A549 (cell line): ENCODE measurements at regions not wholly inside any gene's neighbourhood (a gene's known extent, or its start where the extent isn't known, plus 50 kb on each side); places are given as distances from the start of the nearest gene placed in this dataset.

ENCODE experiments used
- CHD4 ChIP-seq: fragments of 200-600 bp; sonication (generic); IDR thresholded peaks from 2 replicates; pipeline ENCODE4 v1.6.1; 2016; ENCODE audit warnings: antibody characterized with exemption, mild to moderate bottlenecking, borderline replicate concordance
- EHMT2 ChIP-seq: fragments of 200-600 bp; sonication (generic); IDR thresholded peaks from 2 replicates; pipeline ENCODE4 v1.6.1; 2016; ENCODE audit warnings: antibody characterized with exemption, low read depth, mild to moderate bottlenecking, moderate library complexity
- JUNB ChIP-seq: fragments of >200 bp; sonication (Bioruptor Twin); formaldehyde crosslinking; IDR thresholded peaks from 2 replicates; pipeline ENCODE4 v1.6.1; 2016
- MAX ChIP-seq: IDR thresholded peaks from 2 replicates; pipeline ENCODE4 v1.6.1; 2012
- NFE2L2 ChIP-seq: fragments of 150-350 bp; conservative IDR thresholded peaks from 2 replicates; pipeline ENCODE4 v1.6.1; 2014; ENCODE audit warnings: low read length
- NR3C1 ChIP-seq: fragments of >200 bp; sonication (Bioruptor Twin); formaldehyde crosslinking; IDR thresholded peaks from 3 replicates; pipeline ENCODE4 v1.6.1; 2017
- POLR2A ChIP-seq: IDR thresholded peaks from 2 replicates; pipeline ENCODE4 v1.6.1; 2012; ENCODE audit warnings: mild to moderate bottlenecking, low read length
- USF2 ChIP-seq: fragments of 450-650 bp; IDR thresholded peaks from 2 replicates; pipeline ENCODE4 v1.6.1; 2014; ENCODE audit warnings: antibody characterized with exemption
- TF ChIP-seq, protein P1 (sequence below): fragments of >200 bp; sonication (Bioruptor Twin); formaldehyde crosslinking; IDR thresholded peaks from 3 replicates; pipeline ENCODE4 v1.5.1; 2016

DNA sequence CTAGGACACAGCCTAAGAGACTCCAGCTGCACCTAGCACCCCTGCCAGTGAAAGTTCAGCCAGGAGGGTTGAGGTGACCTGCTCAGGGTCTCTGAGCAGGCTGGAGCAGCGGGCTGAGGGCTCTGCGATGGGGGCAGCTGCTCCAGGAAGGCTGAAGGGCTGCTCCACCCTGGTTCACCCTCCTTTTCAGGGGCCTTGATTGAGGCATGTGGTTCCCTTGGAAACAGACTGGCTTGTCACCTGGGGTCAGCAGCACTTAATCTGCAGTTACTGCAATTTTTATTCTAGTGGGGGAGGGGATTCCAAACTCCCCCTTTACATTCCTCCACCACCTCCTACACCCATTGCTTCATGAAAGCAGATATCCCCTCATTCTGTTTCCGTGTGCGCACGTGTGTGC is 85.3 kb upstream of the UNC5B start:
- TF ChIP-seq USF2 (no peak), POLR2A (no peak), NFE2L2 (no peak), EHMT2 (no peak), CHD4 (no peak), JUNB (no peak), MAX (no peak), NR3C1 (no peak)
- TF ChIP-seq, protein P1, sequence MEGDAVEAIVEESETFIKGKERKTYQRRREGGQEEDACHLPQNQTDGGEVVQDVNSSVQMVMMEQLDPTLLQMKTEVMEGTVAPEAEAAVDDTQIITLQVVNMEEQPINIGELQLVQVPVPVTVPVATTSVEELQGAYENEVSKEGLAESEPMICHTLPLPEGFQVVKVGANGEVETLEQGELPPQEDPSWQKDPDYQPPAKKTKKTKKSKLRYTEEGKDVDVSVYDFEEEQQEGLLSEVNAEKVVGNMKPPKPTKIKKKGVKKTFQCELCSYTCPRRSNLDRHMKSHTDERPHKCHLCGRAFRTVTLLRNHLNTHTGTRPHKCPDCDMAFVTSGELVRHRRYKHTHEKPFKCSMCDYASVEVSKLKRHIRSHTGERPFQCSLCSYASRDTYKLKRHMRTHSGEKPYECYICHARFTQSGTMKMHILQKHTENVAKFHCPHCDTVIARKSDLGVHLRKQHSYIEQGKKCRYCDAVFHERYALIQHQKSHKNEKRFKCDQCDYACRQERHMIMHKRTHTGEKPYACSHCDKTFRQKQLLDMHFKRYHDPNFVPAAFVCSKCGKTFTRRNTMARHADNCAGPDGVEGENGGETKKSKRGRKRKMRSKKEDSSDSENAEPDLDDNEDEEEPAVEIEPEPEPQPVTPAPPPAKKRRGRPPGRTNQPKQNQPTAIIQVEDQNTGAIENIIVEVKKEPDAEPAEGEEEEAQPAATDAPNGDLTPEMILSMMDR: no peak
